ENCODE measurements at regions not wholly inside any gene's neighbourhood (a gene's known extent, or its start where the extent isn't known, plus 50 kb on each side); places are given as distances from the start of the nearest gene placed in this dataset.
"Not testable (repeated sequence)": the region's sequence is repeated elsewhere in the genome, so short reads cannot be mapped to it uniquely, and the experiment has no call there.

DNA sequence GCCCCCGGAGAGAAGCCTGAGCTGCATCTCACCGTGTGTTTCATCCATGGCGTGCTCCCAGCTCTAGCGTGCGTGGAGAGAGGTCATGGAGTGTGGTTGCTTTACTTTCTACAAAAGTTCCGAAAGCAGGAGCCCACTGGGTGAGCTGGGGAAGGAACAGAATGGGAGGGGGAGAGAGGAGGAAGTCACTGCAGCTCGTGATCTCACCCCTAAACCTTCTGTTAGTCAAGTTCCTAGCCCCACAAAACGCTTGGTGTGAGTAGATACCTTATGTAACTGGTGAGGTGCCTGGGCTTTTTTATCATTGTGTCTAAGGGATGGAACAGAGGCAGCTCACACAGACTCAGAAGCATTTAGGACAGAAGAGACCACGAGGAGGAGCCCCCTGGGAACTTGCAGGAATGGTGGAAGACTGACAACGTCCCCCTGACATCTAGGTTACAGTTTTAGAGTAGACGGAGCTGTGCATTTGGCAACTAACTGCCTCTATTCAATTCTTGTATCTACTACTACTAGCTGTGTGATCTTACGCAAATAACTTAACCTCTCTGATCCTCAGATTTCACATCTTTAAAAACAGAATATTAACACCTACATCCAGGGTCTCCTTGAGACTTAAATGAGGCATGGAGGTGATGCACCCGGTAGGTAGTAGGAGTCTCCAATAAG, 123.3 kb downstream of the ARL4C start:
- no peak for DNase-seq

DNA sequence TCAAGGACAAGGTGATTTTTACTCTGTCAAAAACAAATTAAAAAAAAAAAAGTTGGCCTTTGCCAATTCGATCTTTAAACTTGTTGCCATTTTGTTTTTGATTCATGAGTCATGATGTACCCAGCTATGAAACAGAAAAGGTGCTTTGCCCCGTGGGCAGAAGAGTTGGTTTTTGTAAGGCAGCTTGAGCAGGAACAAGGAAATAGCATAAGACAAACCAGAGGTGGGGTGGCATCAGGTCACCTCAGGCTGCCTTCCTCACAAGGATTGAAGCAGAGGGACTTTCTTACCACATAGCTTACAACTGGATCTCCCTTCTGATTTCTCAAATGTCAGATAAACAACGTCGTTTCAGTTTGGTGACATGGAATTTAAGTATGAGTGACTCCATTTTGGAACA, 123.8 kb downstream of the ARL4C start:
- peak; percentile 14 for DNase-seq

- DNase-seq: no peak
Observed at GRCh38 chr2:234372506-234372905, 124.4 kb downstream of the ARL4C start.

DNA sequence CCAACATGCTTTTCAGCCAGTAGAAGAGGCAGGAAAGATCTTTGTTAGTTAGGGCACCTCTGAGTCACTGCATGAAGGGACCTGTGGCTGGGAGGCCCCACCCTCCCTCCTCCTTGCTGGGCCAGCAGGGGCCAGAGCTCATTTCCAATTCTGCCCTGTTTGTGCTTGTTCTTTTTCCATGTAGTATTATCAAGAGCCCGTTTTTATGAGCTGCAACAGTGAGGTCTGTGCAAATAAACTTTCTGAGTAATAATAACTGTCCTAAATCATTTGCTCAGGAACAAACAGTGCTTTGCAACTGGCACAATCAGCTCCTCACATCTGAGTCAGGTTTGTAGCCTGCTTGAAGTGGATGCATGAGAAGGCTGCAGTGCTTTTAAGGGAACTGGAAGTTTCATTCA, 128.0 kb downstream of the ARL4C start:
- peak; percentile 50 for DNase-seq

DNA sequence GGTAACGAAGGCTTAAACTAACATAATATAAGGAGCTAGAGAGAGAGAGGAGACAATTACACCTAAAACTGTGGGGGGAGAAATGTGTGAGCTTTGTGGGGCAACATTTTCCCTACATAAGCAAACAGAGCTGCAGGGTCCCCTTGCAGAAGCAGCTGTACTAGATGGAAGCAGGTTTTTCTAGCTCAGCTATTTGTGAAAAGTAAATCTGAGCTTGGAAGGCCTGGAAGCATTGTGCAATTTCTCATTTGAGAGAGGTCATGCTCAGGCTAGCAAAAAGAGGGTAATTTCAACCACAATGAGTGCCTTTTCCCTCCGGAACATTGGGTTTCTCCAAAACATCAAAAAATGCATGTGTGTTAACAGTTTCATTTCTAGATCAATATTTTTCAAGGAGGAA, 130.0 kb downstream of the ARL4C start:
- DNase-seq: no peak

DNA sequence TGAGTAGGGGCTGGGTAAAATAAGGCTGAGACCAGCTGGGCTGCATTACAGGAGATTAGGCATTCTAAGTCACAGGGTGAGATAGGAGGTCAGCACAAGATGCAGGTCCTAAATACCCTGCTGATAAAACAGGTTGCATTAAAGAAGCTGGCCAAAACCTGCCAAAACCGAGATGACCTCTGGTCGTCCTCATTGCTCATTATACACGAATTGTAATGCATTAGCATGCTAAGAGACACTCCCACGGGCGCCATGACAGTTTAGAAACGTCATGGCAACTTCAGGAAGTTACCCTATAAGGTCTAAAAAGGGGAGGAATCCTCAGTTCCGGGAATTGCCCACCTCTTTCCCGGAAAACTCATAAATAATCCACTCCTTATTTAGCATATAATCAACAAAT, 132.2 kb downstream of the ARL4C start:
- DNase-seq: no peak

DNA sequence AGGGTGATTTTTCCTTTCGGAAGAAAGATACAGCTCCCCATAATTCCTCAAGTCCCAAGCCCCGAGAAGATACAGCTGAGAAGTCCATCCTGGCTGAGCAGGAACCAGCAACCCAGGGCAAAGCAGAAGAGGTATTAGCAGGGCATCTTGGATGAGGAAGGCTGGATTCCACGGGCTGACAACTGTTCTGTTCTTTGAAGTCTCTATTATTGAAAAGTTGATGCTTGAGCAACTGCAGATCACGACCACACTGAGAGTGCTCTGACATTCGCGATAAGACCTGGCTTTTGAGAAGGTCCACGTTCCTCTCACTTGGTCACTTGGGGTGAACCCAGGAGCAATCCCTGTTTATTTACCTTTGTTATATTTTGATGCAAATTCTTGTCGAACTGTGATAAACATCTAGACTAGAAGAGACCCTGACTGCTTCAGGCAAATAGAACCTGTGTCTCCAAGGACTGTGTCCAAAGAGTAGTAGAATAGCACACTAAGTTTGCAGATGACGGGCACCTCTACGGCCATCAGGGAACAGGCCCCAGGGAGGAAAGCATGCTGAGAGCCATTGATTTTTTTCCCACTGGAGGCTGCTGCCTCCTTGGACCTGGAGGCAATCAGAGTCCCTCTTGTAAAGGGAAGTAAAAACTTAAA, 133.1 kb downstream of the ARL4C start:
- DNase-seq: no peak

GRCh38 chr2:234363011-234363487, 133.8 kb downstream of the ARL4C start:
- DNase-seq: no peak

DNA sequence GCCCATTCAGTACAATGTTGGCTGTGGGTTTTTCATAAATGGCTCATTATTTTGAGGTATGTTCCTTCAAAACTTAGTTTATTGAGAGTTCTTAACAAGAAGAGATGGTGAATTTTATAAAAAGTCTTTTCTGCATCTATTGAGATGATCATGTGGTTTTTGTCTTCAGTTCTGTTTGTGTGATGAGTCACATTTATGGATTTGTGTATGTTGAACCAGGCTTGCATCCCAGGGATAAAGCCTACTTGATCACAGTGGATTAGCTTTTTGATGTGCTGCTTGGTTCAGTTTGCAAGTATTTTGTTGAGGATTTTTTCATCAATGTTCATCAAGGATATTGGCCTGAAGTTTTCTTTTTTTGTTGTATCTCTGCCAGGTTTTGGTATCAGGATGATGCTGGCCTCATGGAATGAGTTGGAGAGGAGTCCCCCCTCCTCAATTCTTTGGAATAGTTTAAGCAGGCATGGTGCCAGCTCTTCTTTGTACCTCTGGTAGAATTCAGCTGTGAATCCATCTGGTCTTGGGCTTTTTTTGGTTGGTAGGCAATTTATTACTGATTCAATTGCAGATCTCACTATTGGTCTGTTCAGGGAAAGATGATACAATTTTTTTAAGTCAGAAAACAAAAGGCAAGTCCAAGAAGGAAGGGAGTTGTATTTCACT, 136.4 kb downstream of the ARL4C start:
- DNase-seq: not testable (repeated sequence)

DNA sequence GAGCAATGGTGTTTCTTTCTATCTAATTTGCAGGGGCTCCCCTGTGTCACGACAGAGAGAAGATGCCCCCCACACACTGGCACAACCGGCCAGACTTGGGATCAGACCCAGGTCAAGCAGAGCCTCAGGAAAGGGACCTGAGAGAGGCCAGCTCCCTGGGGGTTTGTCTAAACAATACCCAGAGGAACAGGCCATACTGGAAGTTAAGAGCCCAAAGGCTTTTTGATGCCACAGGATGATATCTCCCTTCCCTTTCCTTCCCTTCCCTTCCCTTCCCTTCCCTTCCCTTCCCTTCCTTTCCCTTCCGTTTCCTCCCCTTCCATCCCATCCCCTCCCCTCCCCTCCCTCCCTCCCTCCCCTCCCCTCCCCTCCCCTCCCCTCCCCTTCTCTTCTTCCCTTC, 139.2 kb downstream of the ARL4C start:
- no peak for DNase-seq

DNA sequence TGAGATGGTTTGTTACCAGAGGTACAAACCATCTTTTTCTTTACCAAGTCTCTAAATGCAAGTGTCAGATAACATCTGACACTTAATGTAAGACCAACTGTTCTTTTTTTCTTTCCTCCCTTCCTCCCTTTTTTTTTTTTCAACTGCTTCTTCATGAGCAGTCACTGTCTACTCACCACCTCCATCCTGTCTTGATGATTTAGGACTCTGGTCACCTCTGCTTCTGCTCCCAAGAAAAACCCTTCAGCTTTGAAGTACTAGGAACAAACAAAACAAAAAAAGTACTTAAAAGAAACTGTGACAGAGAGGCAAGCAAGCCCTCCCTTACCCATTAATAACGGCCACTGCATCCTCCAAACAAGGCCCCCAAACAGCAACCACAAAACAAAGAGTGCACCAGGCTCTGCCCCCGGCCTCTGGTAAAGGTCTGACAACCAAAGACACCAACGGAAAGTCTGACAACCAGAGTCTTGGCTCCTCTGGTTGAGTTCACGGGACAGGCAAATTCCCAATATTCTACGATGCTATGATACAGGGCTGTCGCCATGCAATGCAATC, 141.0 kb downstream of the ARL4C start:
- DNase-seq: no peak

DNA sequence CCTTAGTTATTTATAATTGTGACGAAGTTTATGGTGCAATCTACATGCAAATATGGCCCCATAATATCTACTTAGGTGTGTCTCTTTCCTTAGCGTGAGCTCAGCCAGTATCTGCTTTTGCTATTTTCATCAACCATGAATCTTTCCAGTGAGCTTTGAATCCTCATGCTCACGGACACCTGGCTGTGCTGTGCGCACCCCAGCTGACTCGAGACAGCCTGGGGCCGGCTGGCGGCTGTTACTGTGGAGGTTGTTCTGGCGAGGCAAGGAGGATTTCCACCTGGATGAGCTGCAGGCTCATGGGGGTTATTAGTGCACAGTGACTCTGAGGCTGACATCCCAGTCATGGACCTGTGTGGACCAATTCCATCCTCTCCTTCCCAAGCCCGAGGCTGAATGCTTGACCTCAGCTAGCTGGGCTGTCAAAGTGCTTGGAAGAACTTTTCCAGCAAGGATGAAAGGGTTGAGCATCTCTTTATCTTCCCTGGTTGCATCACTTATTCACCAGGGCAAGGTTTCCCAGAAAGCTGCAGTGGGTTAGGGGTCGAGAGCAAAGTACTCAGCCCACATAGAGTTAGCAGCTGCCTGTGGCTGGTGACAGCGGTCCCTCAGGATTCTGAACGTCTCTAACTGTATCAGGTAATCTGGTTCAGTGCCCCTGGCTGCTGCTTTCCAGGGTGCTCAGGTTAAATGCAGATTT, 141.7 kb downstream of the ARL4C start:
- no peak for DNase-seq

- DNase-seq: no peak
Observed at GRCh38 chr2:234352270-234352669, 144.6 kb downstream of the ARL4C start.

DNA sequence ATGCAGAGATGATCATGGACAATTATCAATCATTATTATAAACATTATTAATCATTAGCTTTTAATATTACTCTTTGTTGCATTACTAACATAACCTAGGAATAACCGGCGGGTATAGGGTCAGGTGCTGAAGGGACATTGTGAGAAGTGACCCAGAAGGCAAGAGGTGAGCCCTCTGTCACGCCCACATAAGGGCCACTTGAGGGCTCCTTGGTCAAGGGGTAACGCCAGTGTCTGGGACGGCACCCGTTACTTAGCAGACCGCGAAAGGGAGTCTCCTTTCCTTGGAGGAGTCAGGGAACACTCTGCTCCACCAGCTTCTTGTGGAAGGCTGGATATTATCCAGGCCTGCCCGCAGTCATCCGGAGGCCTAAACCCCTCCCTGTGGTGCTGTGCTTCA, 145.0 kb downstream of the ARL4C start:
- DNase-seq: not testable (repeated sequence)

DNA sequence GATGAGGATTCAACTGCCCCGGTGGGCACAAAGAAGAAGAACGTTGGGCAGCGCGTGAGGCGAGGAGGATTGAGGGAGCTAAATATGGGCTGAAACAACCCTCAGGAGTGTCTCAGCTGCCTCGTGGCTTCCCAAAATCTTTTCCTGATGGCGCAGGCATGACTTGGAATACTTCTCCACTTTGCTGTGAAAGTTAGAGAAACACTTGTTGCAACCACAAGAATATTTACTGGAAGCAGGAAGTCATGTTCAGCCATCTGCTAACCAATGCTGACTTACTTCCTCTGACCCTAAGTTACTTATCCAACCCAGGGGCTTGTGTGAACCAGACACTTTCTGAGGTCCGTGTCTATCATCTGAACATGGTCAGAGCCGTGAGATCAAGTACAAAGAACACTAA, 148.8 kb downstream of the ARL4C start:
- no peak for DNase-seq

GRCh38 chr2:234345921-234346320, 151.0 kb downstream of the ARL4C start:
- DNase-seq: no peak

- DNase-seq: no peak
Observed at GRCh38 chr2:234344012-234344411, 152.9 kb downstream of the ARL4C start.

- DNase-seq: no peak
Observed at GRCh38 chr2:234343372-234343771, 153.5 kb downstream of the ARL4C start.

DNA sequence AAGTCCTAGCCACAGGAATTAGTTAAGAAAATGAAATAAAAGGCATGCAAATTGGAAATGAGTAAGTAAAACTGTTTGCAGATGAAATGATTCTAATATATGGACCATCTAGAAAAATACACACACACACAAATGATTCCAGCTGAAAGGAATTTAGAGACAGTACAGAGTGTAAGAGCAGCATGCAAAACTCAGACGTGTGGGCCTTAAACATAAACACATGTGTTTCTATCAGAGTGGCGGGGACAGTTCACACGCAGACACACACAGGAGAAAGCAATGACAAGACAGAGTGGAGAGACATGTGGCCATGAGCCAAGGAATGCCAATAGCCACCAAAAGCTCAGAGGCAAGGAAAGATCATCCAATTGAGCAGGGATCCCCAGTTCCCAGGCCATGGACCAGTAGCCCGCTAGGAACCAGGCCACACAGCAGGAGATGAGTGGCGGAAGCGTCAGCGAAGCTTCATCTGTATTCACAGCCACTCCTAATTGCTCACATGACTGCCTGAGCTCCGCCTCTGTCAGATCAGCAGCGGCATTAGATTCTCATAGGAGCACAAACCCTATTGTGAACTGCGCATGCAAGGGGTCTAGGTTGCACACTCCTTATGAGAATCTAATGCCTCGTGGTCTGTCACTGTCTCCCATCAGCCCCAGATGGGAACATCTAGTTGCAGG, 155.4 kb downstream of the ARL4C start:
- no peak for DNase-seq

- DNase-seq: no peak
Observed at GRCh38 chr2:234339501-234339900, 157.4 kb downstream of the ARL4C start.

DNA sequence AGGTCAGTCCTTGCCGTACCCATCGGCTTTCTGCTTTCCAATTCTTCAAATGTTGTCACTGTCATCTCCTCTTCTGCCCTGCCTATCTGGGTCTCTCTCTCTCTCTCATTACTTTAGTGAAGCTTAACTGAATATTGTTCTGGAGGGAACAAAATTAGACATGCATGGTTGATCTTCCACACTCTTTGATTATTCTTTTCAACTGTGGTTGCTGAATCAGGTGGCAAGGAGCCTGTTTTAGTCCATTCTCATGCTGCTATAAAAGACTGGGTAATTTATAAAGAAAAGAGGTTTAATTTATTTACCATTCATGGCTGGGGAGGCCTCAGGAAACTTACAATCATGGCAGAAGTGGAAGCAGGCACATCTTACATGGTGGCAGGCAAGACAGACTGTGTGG, 157.9 kb downstream of the ARL4C start:
- DNase-seq: no peak

- DNase-seq: peak; percentile 48
Observed at GRCh38 chr2:234335661-234336228, 161.1 kb downstream of the ARL4C start.

All from CD4-positive, alpha-beta T cell treated with Interleukin-21 for 1 hour (primary cell).